ENCODE measurements at regions not wholly inside any gene's neighbourhood (a gene's known extent, or its start where the extent isn't known, plus 50 kb on each side); places are given as distances from the start of the nearest gene placed in this dataset.

DNA sequence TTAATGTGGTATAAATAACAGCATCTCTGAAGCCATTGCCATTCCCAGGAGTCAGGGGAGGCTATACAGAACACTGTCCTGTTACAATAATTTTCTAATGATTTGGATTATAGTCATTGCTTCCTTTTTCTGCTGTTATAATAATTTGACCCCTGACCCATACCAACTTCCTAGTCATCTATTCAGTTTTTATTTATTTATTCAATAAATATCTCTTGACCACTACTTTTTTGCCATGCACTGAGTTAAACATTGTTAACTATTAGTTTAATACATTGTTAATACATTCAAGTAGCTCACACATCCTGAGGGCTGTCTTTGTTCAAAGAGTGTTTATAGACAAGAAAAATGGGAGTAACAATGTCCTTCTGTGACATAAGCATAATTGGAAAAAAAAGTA, 235.5 kb upstream of the MEOX2 start:
- DNase-seq (ENCODE audit: low read depth): no peak
- TF ChIP-seq CTCF (IDR thresholded peaks at IDR 0.05; ENCODE audit: low read depth, low read length) (no peak), POLR2A (IDR thresholded peaks at IDR 0.05; ENCODE audit: extremely low read depth, insufficient read length) (no peak), MAX (IDR thresholded peaks at IDR 0.05; ENCODE audit: low read depth, low read length) (no peak), MYC (IDR thresholded peaks at IDR 0.05; ENCODE audit: low read depth, low read length) (no peak)
- no peak overlapping the region for H3K4me3 ChIP-seq (ENCODE audit: low read depth, low read length)

DNA sequence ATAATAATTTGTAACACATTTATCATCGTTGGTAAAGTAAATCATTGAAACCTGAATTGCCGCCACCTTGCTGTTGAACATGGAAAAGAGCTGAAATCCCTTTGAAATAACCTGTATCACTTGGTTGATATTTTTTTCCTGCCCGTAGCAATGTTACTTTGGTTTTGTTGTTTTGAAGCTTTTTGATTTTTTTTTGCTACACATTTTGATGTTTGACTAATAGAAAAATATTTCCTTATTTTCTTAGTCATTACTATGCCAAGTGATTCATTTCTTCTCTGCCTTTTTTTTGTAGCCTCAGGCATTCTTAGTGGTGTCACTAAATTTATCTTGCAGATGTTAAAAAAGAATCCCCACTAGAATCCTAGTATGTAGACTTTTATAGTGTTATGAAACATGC, 235.1 kb upstream of the MEOX2 start:
- DNase-seq (ENCODE audit: low read depth): no peak
- no peak overlapping the region for H3K4me3 ChIP-seq (ENCODE audit: low read depth, low read length)
- TF ChIP-seq MAX (IDR thresholded peaks at IDR 0.05; ENCODE audit: low read depth, low read length): no peak
- TF ChIP-seq POLR2A (IDR thresholded peaks at IDR 0.05; ENCODE audit: extremely low read depth, insufficient read length): no peak
- TF ChIP-seq CTCF (IDR thresholded peaks at IDR 0.05; ENCODE audit: low read depth, low read length): no peak
- TF ChIP-seq MYC (IDR thresholded peaks at IDR 0.05; ENCODE audit: low read depth, low read length): no peak

DNA sequence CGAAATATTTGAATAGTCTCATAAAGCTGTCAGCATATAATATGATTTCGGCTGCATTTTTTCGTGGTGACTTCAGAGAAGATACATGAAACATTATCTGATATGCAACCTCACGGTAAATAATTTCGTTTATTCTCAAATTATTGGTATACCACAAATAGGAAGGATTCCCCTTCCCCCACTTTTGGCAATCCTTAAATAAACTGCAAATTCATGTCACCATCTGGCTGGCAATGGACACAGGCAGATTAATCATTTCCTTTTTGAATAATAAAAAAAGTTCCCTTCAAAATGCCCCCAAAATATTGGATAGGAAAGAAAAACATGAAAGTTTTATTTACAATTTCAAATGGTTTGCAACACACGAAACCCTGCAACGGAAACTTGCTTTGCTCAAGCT, 234.5 kb upstream of the MEOX2 start:
- TF ChIP-seq MYC (IDR thresholded peaks at IDR 0.05; ENCODE audit: low read depth, low read length) (no peak), CTCF (IDR thresholded peaks at IDR 0.05; ENCODE audit: low read depth, low read length) (no peak), MAX (IDR thresholded peaks at IDR 0.05; ENCODE audit: low read depth, low read length) (no peak), POLR2A (IDR thresholded peaks at IDR 0.05; ENCODE audit: extremely low read depth, insufficient read length) (no peak)
- H3K4me3 ChIP-seq (ENCODE audit: low read depth, low read length): no peak overlapping the region
- no peak for DNase-seq (ENCODE audit: low read depth)

- no peak for DNase-seq (ENCODE audit: low read depth)
- no peak overlapping the region for H3K4me3 ChIP-seq (ENCODE audit: low read depth, low read length)
- TF ChIP-seq MYC (IDR thresholded peaks at IDR 0.05; ENCODE audit: low read depth, low read length) (no peak), POLR2A (IDR thresholded peaks at IDR 0.05; ENCODE audit: extremely low read depth, insufficient read length) (no peak), CTCF (IDR thresholded peaks at IDR 0.05; ENCODE audit: low read depth, low read length) (no peak), MAX (IDR thresholded peaks at IDR 0.05; ENCODE audit: low read depth, low read length) (no peak)
Observed at GRCh38 chr7:15916681-15917380, 230.3 kb upstream of the MEOX2 start.

DNA sequence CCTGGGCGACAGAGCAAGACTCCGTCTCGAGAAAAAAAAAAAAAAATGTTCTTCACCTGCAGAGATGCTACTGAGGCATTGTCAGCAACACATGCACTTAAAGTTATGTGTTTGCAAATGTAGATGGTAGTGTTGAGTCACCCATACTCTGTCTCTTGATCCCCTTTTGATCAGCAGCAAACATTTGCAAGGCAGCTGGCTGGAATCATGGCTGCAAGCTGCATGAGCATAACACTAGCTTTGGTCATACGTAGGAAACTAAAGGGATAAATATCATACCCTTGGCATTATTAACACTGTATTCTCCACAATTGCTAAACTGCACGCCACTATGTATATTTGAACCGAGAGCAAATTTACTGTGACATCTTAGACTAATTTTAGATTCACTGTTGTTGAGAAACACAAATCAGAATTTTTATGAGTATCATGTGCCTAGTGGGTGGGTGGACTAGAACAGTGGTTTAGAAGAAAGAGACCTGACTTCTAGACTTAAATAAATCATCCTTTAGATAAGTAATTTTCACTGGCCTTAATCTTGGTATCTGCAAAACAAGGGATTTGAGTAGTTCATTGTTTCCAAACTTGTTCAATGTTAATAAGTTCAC, 229.3 kb upstream of the MEOX2 start:
- TF ChIP-seq MYC (IDR thresholded peaks at IDR 0.05; ENCODE audit: low read depth, low read length) (no peak), POLR2A (IDR thresholded peaks at IDR 0.05; ENCODE audit: extremely low read depth, insufficient read length) (no peak)
- no peak for DNase-seq (ENCODE audit: low read depth)
- H3K4me3 ChIP-seq (ENCODE audit: low read depth, low read length): no peak overlapping the region

DNA sequence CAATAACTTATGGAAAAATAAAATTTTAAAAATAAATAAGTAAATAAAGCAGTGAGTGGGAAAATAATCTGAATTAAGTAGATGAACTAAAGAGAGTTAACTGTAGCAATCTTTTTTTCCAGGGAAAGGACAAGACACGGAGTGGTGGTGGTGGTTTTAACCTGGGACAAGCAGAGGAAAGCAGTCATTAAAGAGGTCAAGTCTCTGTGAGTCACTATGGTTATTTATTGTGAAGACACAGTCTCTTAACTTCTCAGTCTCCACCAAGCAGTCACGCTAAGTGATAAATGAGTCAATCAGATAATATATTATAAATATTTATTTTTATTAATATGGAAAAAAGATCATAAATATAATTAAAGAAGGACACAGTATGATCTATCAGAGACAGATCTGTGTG, 228.1 kb upstream of the MEOX2 start:
- DNase-seq (ENCODE audit: low read depth): no peak
- TF ChIP-seq CTCF (IDR thresholded peaks at IDR 0.05; ENCODE audit: low read depth, low read length): no peak
- TF ChIP-seq POLR2A (IDR thresholded peaks at IDR 0.05; ENCODE audit: extremely low read depth, insufficient read length): no peak
- no peak for TF ChIP-seq MYC (IDR thresholded peaks at IDR 0.05; ENCODE audit: low read depth, low read length)
- no peak overlapping the region for H3K4me3 ChIP-seq (ENCODE audit: low read depth, low read length)

Data from NB4 (cell line).